ENCODE measurements at regions not wholly inside any gene's neighbourhood (a gene's known extent, or its start where the extent isn't known, plus 50 kb on each side); places are given as distances from the start of the nearest gene placed in this dataset.

GRCh38 chr1:229138058-229138457 is 132.9 kb upstream of the RAB4A start:
- no peak for TF ChIP-seq CTCF (conservative IDR thresholded peaks at IDR 0.05; ENCODE audit: low read depth, low read length)
- TF ChIP-seq EZH2 (IDR thresholded peaks at IDR 0.05; ENCODE audit: borderline replicate concordance, low read depth, low read length, poor library complexity, severe bottlenecking), result no peak
